HG02610 (cell line): ENCODE measurements at regions not wholly inside any gene's neighbourhood (a gene's known extent, or its start where the extent isn't known, plus 50 kb on each side); places are given as distances from the start of the nearest gene placed in this dataset.
"Not testable (repeated sequence)": the region's sequence is repeated elsewhere in the genome, so short reads cannot be mapped to it uniquely, and the experiment has no call there.

ENCODE experiments used
- ATAC-seq: cut with Tn5 transposase; IDR thresholded peaks from one replicate; pipeline ENCODE4 v1.9.1; 2021; ENCODE audit warnings: mild to moderate bottlenecking, moderate library complexity; ENCODE audit not compliant: unreplicated experiment

- no peak for ATAC-seq
These were observed 466.1 kb upstream of the GRID2 start for GRCh38 chr4:91837608-91838029.

GRCh38 chr4:91838181-91838861 is 465.4 kb upstream of the GRID2 start:
- ATAC-seq = no peak

- ATAC-seq = no peak
These were observed 463.4 kb upstream of the GRID2 start for GRCh38 chr4:91840359-91840758.

GRCh38 chr4:91846233-91846632 is 457.5 kb upstream of the GRID2 start:
- ATAC-seq = no peak

- ATAC-seq = no peak
These were observed 452.3 kb upstream of the GRID2 start for GRCh38 chr4:91851456-91851855.

GRCh38 chr4:91887926-91888325 is 415.8 kb upstream of the GRID2 start:
- ATAC-seq = no peak

- not testable (repeated sequence) for ATAC-seq
These were observed 412.5 kb upstream of the GRID2 start for GRCh38 chr4:91891217-91891616.

- ATAC-seq = no peak
These were observed 409.8 kb upstream of the GRID2 start for GRCh38 chr4:91894006-91894405.

GRCh38 chr4:91904556-91904955 is 399.2 kb upstream of the GRID2 start:
- no peak for ATAC-seq

GRCh38 chr4:91909963-91910362 is 393.8 kb upstream of the GRID2 start:
- no peak for ATAC-seq

- ATAC-seq = no peak
These were observed 389.5 kb upstream of the GRID2 start for GRCh38 chr4:91914176-91914804.

GRCh38 chr4:91916219-91916618 is 387.5 kb upstream of the GRID2 start:
- ATAC-seq = no peak

- no peak for ATAC-seq
These were observed 379.1 kb upstream of the GRID2 start for GRCh38 chr4:91924625-91925024.

- ATAC-seq = no peak
These were observed 368.5 kb upstream of the GRID2 start for GRCh38 chr4:91935217-91935616.

GRCh38 chr4:91936311-91936710 is 367.5 kb upstream of the GRID2 start:
- no peak for ATAC-seq

GRCh38 chr4:91957963-91958362 is 345.8 kb upstream of the GRID2 start:
- ATAC-seq = no peak

GRCh38 chr4:91958596-91958995 is 345.2 kb upstream of the GRID2 start:
- no peak for ATAC-seq

- ATAC-seq = no peak
These were observed 342.3 kb upstream of the GRID2 start for GRCh38 chr4:91961504-91961903.

GRCh38 chr4:91963486-91963885 is 340.3 kb upstream of the GRID2 start:
- ATAC-seq = no peak

GRCh38 chr4:91965166-91965565 is 338.6 kb upstream of the GRID2 start:
- no peak for ATAC-seq

GRCh38 chr4:91973479-91974153 is 330.1 kb upstream of the GRID2 start:
- ATAC-seq = no peak

- no peak for ATAC-seq
These were observed 319.3 kb upstream of the GRID2 start for GRCh38 chr4:91984466-91984865.
